Smooth muscle cell (in vitro differentiated cells): ENCODE measurements at regions not wholly inside any gene's neighbourhood (a gene's known extent, or its start where the extent isn't known, plus 50 kb on each side); places are given as distances from the start of the nearest gene placed in this dataset. TPM values are rescaled to one million over a fixed set of nuclear protein-coding genes. Genes with fewer than 3 reads are reported as not detected.
"Not testable (repeated sequence)": the region's sequence is repeated elsewhere in the genome, so short reads cannot be mapped to it uniquely, and the experiment has no call there.

Experiments
- DNase-seq: peaks from one replicate; lab custom pipeline; 2025; ENCODE audit not compliant: unreplicated experiment; lab: John Stamatoyannopoulos, UW
- H2AFZ ChIP-seq: fragments of 200-600 bp; sonication (generic); 2 replicates; pipeline ENCODE4 v1.6.0; 2016; ENCODE audit warnings: antibody characterized with exemption, low read depth, mild to moderate bottlenecking
- H3F3A ChIP-seq: fragments of 200-600 bp; sonication (generic); 2 replicates; pipeline ENCODE4 v1.6.0; 2017; ENCODE audit warnings: antibody characterized with exemption, low read depth
- H3K27ac ChIP-seq: fragments of 200-600 bp; sonication (generic); 2 replicates; pipeline ENCODE4 v1.5.1; 2016; ENCODE audit warnings: low read depth, mild to moderate bottlenecking
- H3K27me3 ChIP-seq: fragments of 200-600 bp; sonication (generic); 2 replicates; pipeline ENCODE4 v1.6.1; 2016; ENCODE audit warnings: low read depth, mild to moderate bottlenecking
- H3K36me3 ChIP-seq: fragments of 200-600 bp; sonication (generic); 2 replicates; pipeline ENCODE4 v1.5.1; 2016; ENCODE audit warnings: low read depth
- H3K4me1 ChIP-seq: fragments of 200-600 bp; sonication (generic); 2 replicates; pipeline ENCODE4 v1.5.1; 2016; ENCODE audit warnings: low read depth
- H3K4me2 ChIP-seq: fragments of 200-600 bp; sonication (generic); 2 replicates; pipeline ENCODE4 v1.6.0; 2016; ENCODE audit warnings: mild to moderate bottlenecking
- H3K4me3 ChIP-seq: fragments of 200-600 bp; sonication (generic); 2 replicates; pipeline ENCODE4 v1.5.1; 2016; ENCODE audit warnings: mild to moderate bottlenecking
- H3K79me2 ChIP-seq: fragments of 200-600 bp; sonication (generic); 2 replicates; pipeline ENCODE4 v1.6.0; 2016; ENCODE audit warnings: low read depth, mild to moderate bottlenecking
- H3K9ac ChIP-seq: fragments of 200-600 bp; sonication (generic); 2 replicates; pipeline ENCODE4 v1.6.0; 2016; ENCODE audit warnings: low read depth
- H3K9me3 ChIP-seq: fragments of 200-600 bp; sonication (generic); replicated peaks from 2 replicates; pipeline ENCODE4 v1.5.1; 2016; ENCODE audit warnings: low read depth
- H4K20me1 ChIP-seq: fragments of 200-600 bp; sonication (generic); 2 replicates; pipeline ENCODE4 v1.6.0; 2016; ENCODE audit warnings: low read depth
- WGBS: methylation state at CpG from one replicate; pipeline ENCODE4 v1.1.7; 2016; ENCODE audit warnings: low lambda C conversion rate; 5-methylcytosine and 5-hydroxymethylcytosine counted together
- small RNA-seq: library from RNA; depleted of rRNA; stranded (forward); fragments of <200 nt; gene quantifications from one replicate; pipeline ENCODE3, GENCODE V24; 2014

GRCh38 chr11:71782229-71782861 lies 50.7 kb upstream of the DEFB108B start:
- H3K27ac ChIP-seq, H3K4me3 ChIP-seq, H3K36me3 ChIP-seq, H4K20me1 ChIP-seq, H3K4me1 ChIP-seq, DNase-seq, H2AFZ ChIP-seq, H3K9me3 ChIP-seq, H3K79me2 ChIP-seq, H3K27me3 ChIP-seq, H3K4me2 ChIP-seq, H3F3A ChIP-seq, H3K9ac ChIP-seq: not testable (repeated sequence)
- WGBS: 89% methylated on average over 13 of the region's 13 CpGs

DNA sequence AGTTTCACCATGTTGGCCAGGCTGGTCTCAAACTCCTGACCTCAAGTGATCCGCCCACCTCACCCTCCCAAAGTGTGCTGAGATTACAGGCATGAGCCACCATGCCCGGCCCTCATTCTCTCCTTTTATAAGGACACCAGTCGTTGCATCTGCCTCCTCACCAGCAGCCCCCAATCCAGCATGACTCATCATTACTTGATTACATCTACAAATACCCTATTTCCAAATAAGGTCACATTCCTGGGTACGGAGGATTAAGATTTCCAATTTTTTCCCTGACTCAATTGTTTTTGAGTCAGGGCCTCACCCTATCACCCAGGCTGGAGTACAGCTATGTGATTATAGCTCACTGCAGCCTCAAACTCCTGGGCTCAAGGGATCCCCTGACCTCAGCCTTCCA lies 49.8 kb upstream of the DEFB108B start:
- H3F3A ChIP-seq, H3K4me1 ChIP-seq, H3K79me2 ChIP-seq, H3K4me3 ChIP-seq, H3K27me3 ChIP-seq, H3K4me2 ChIP-seq, H3K9me3 ChIP-seq, H2AFZ ChIP-seq, H3K36me3 ChIP-seq, H3K9ac ChIP-seq, H3K27ac ChIP-seq, DNase-seq, H4K20me1 ChIP-seq: not testable (repeated sequence)
- WGBS: 32% methylated on average over 4 of the region's 4 CpGs

Small RNAs in the stretch of these regions (small RNA-seq; reads per million reads assigned to genes)
- not detected for gene SNRPCP14
